ENCODE measurements at regions not wholly inside any gene's neighbourhood (a gene's known extent, or its start where the extent isn't known, plus 50 kb on each side); places are given as distances from the start of the nearest gene placed in this dataset.

- no peak for DNase-seq (ENCODE audit: low read depth in 1 of 2, low spot score in 2 of 2)
- Histone ChIP-seq H4K8ac (ENCODE audit: extremely low read depth, insufficient read depth, low read length) (no peak overlapping the region), H3K4me2 (ENCODE audit: insufficient read depth in 1 of 2, low read depth in 2 of 2, low read length in 2 of 2) (no peak overlapping the region), H3K79me1 (ENCODE audit: low read depth, low read length) (no peaks in the 10 kb centered on the region), H4K91ac (replicated peaks; ENCODE audit: insufficient read length, low read length) (no peak overlapping the region), H2BK12ac (ENCODE audit: low read depth, low read length) (no peak overlapping the region), H2BK5ac (ENCODE audit: low read depth, low read length) (no peak overlapping the region), H3K4me1 (replicated peaks in 1 of 4; ENCODE audit: control insufficient read depth in 3 of 4, insufficient read depth in 4 of 4, low read length in 3 of 4) (no peaks in the 10 kb centered on the region), H3K36me3 (ENCODE audit: control insufficient read depth in 2 of 4, insufficient read depth in 4 of 4, low read length in 3 of 4) (no peaks in the 10 kb centered on the region), H3K27ac (ENCODE audit: low read depth, low read length) (no peak overlapping the region), H3K79me2 (ENCODE audit: control insufficient read depth in 1 of 2, insufficient read depth in 2 of 2, low read length in 2 of 2) (no peaks in the 10 kb centered on the region), H3K27me3 (replicated peaks in 1 of 4; ENCODE audit: control insufficient read depth in 3 of 4, extremely low read depth in 1 of 4, insufficient read depth in 3 of 4, low read length in 3 of 4) (no peaks in the 10 kb centered on the region), H3K4ac (replicated peaks; ENCODE audit: insufficient read length, low read depth, low read length) (no peak overlapping the region), H2AK5ac (ENCODE audit: low read depth, low read length) (no peak overlapping the region), H2AFZ (ENCODE audit: low read length) (no peak overlapping the region), H3K4me3 (ENCODE audit: extremely low read depth in 1 of 4, insufficient read depth in 2 of 4, low read depth in 3 of 4, low read length in 4 of 4) (no peak overlapping the region), H4K5ac (ENCODE audit: insufficient read length, low read depth, low read length) (no peak overlapping the region), H3K18ac (ENCODE audit: extremely low read depth, low read length) (no peak overlapping the region), H3K9ac (replicated peaks in 1 of 4; ENCODE audit: extremely low read depth in 1 of 4, low read depth in 3 of 4, low read length in 3 of 4) (no peak overlapping the region), H3K23ac (ENCODE audit: insufficient read length) (no peak overlapping the region), H3K23me2 (ENCODE audit: low read depth, low read length) (no peaks in the 10 kb centered on the region), H2BK15ac (ENCODE audit: low read length) (no peak overlapping the region), H3K9me3 (ENCODE audit: insufficient read depth in 2 of 2, low read depth in 1 of 2, low read length in 1 of 2) (no peaks in the 10 kb centered on the region), H2BK20ac (ENCODE audit: low read length) (no peak overlapping the region), H3K14ac (ENCODE audit: insufficient read length) (no peak overlapping the region), H3K56ac (replicated peaks; ENCODE audit: insufficient read length, low read depth, low read length) (no peak overlapping the region), H2BK120ac (replicated peaks; ENCODE audit: low read depth, low read length) (no peak overlapping the region), H4K20me1 (replicated peaks in 1 of 2; ENCODE audit: control insufficient read depth in 1 of 2, insufficient read depth in 2 of 2, low read length in 2 of 2) (no peaks in the 10 kb centered on the region)
- POLR2A ChIA-PET (ENCODE audit: partially characterized antibody) = no interaction called here
- TF ChIP-seq HDAC2 (IDR thresholded peaks at IDR 0.05; ENCODE audit: borderline replicate concordance in 1 of 2, low read depth in 2 of 2, low read length in 2 of 2) (no peak), JUN (IDR thresholded peaks at IDR 0.05; ENCODE audit: low read depth, low read length) (no peak)
- FAIRE-seq = no peak
- CTCF ChIA-PET (ENCODE audit: partially characterized antibody) = no interaction called here
- 96% methylated on average over 1 of the region's 1 CpG; no CpG with 5 or more reads in 1 of the 2 experiments for WGBS, 2 experiments (ENCODE audit: extremely low coverage in 1 of 2, insufficient coverage in 1 of 2, insufficient read length in 1 of 2, insufficient replicate concordance in 2 of 2, low coverage in 1 of 2, low lambda C conversion rate in 2 of 2, missing lambda C conversion rate in 1 of 2)
Observed at GRCh38 chr15:39102431-39102830, 478.4 kb upstream of the THBS1 start.
